H1 (cell line): ENCODE measurements at regions not wholly inside any gene's neighbourhood (a gene's known extent, or its start where the extent isn't known, plus 50 kb on each side); places are given as distances from the start of the nearest gene placed in this dataset.
"Not testable (repeated sequence)": the region's sequence is repeated elsewhere in the genome, so short reads cannot be mapped to it uniquely, and the experiment has no call there.

Experiments
- CTCF ChIA-PET: fragments of 300-600 bp; sonication (Branson Sonifier 250); formaldehyde crosslinking; loops from one replicate; lab custom pipeline; 2021; ENCODE audit not compliant: partially characterized antibody; lab: Charles Lee
- POLR2A ChIA-PET: fragments of 300-600 bp; sonication (Branson Sonifier 250); formaldehyde crosslinking; loops from one replicate; lab custom pipeline; 2021; ENCODE audit warnings: inconsistent platforms; ENCODE audit not compliant: partially characterized antibody; lab: Charles Lee
- DNase-seq, 2 experiments: peaks; one replicate each; pipeline versions ENCODE4 v3.0.0 to v3.0.0-alpha.2; 2010 to 2022; ENCODE audit warnings: low spot score in 2 of 2, low read depth in 1 of 2, mixed read lengths in 1 of 2
- FAIRE-seq: peaks from 2 replicates; lab custom pipeline; 2011; peaks lifted over from hg19 to GRCh38; lab: Jason Lieb, UNC
- H2AFZ ChIP-seq: 2 replicates; pipeline ENCODE4 v1.8.1; 2012; ENCODE audit warnings: low read length, inconsistent platforms
- H2AK5ac ChIP-seq: 2 replicates; pipeline ENCODE4 v1.6.1; 2013; ENCODE audit warnings: low read depth, low read length
- H2BK120ac ChIP-seq: replicated peaks from 2 replicates; pipeline ENCODE3; 2013; ENCODE audit warnings: low read depth, low read length, inconsistent platforms
- H2BK12ac ChIP-seq: 2 replicates; pipeline ENCODE4 v1.6.1; 2013; ENCODE audit warnings: low read depth, low read length
- H2BK15ac ChIP-seq: 2 replicates; pipeline ENCODE4 v1.6.1; 2013; ENCODE audit warnings: low read length
- H2BK20ac ChIP-seq: 2 replicates; pipeline ENCODE4 v1.6.1; 2013; ENCODE audit warnings: low read length
- H2BK5ac ChIP-seq: 2 replicates; pipeline ENCODE4 v1.6.1; 2013; ENCODE audit warnings: low read depth, low read length
- H3K14ac ChIP-seq: 2 replicates; pipeline ENCODE4 v1.6.1; 2013; ENCODE audit warnings: inconsistent platforms; ENCODE audit not compliant: insufficient read length
- H3K18ac ChIP-seq: 2 replicates; pipeline ENCODE4 v1.6.1; 2013; ENCODE audit warnings: low read length; ENCODE audit errors: extremely low read depth
- H3K23ac ChIP-seq: 2 replicates; pipeline ENCODE4 v1.6.1; 2013; ENCODE audit warnings: inconsistent platforms; ENCODE audit not compliant: insufficient read length
- H3K23me2 ChIP-seq: 2 replicates; pipeline ENCODE4 v1.6.1; 2013; ENCODE audit warnings: low read depth, low read length
- H3K27ac ChIP-seq: 2 replicates; pipeline ENCODE4 v1.6.1; 2011; ENCODE audit warnings: low read depth, low read length, inconsistent platforms
- H3K27me3 ChIP-seq, 4 experiments: replicated peaks in 1 of 4; 1 replicate in 1 of 4; 2 replicates in 3 of 4; pipeline versions ENCODE4 v1.6.1 to v1.8.1; 2011 to 2013; ENCODE audit warnings: low read length in 3 of 4, mild to moderate bottlenecking in 3 of 4, inconsistent platforms in 2 of 4, mixed read lengths in 2 of 4, moderate library complexity in 1 of 4; ENCODE audit not compliant: control insufficient read depth in 3 of 4, insufficient read depth in 3 of 4; ENCODE audit errors: extremely low read depth in 1 of 4
- H3K36me3 ChIP-seq, 4 experiments: 2 replicates each; pipeline versions ENCODE4 v1.6.1 to v1.8.1; 2011 to 2013; ENCODE audit warnings: mild to moderate bottlenecking in 4 of 4, low read length in 3 of 4, moderate library complexity in 2 of 4, control low read depth in 1 of 4, inconsistent platforms in 1 of 4; ENCODE audit not compliant: insufficient read depth in 4 of 4, control insufficient read depth in 2 of 4
- H3K4ac ChIP-seq: replicated peaks from 2 replicates; pipeline ENCODE3; 2013; ENCODE audit warnings: low read length, low read depth, mixed read lengths, inconsistent platforms; ENCODE audit not compliant: insufficient read length
- H3K4me1 ChIP-seq, 4 experiments: replicated peaks in 1 of 4; 1 replicate in 1 of 4; 2 replicates in 3 of 4; pipeline versions ENCODE4 v1.6.1 to v1.8.1; 2011 to 2013; ENCODE audit warnings: low read length in 3 of 4, inconsistent platforms in 2 of 4, mixed read lengths in 1 of 4; ENCODE audit not compliant: insufficient read depth in 4 of 4, control insufficient read depth in 3 of 4
- H3K4me2 ChIP-seq, 2 experiments: 2 replicates each; pipeline versions ENCODE4 v1.6.1 to v1.8.1; 2011 to 2013; ENCODE audit warnings: low read depth in 2 of 2, low read length in 2 of 2, control low read depth in 1 of 2, inconsistent platforms in 1 of 2, mild to moderate bottlenecking in 1 of 2; ENCODE audit not compliant: insufficient read depth in 1 of 2
- H3K4me3 ChIP-seq, 4 experiments: fragments of 200-600, 300-600 bp in 1 of 4; sonication (generic), shearing (Covaris generic), sonication (Bioruptor Twin) in 1 of 4; 2 replicates each; pipeline versions ENCODE4 v1.5.1 to v1.8.1; 2011 to 2016; ENCODE audit warnings: low read length in 4 of 4, low read depth in 3 of 4, control low read depth in 2 of 4, inconsistent platforms in 2 of 4, mild to moderate bottlenecking in 2 of 4, mixed read lengths in 1 of 4, moderate library complexity in 1 of 4; ENCODE audit not compliant: insufficient read depth in 2 of 4; ENCODE audit errors: extremely low read depth in 1 of 4
- H3K56ac ChIP-seq: replicated peaks from 2 replicates; pipeline ENCODE3; 2013; ENCODE audit warnings: low read depth, mild to moderate bottlenecking, mixed read lengths, low read length, inconsistent platforms; ENCODE audit not compliant: insufficient read length
- H3K79me1 ChIP-seq: 2 replicates; pipeline ENCODE4 v1.6.1; 2013; ENCODE audit warnings: low read depth, low read length, control low read depth
- H3K79me2 ChIP-seq, 2 experiments: 2 replicates each; pipeline versions ENCODE4 v1.6.1 to v1.8.1; 2012 to 2013; ENCODE audit warnings: low read length in 2 of 2, mild to moderate bottlenecking in 2 of 2, inconsistent platforms in 1 of 2; ENCODE audit not compliant: insufficient read depth in 2 of 2, control insufficient read depth in 1 of 2
- H3K9ac ChIP-seq, 4 experiments: replicated peaks in 1 of 4; 1 replicate in 1 of 4; 2 replicates in 3 of 4; pipeline versions ENCODE4 v1.6.1 to v1.8.1; 2011 to 2013; ENCODE audit warnings: low read depth in 3 of 4, low read length in 3 of 4, control low read depth in 2 of 4, mild to moderate bottlenecking in 2 of 4, moderate library complexity in 2 of 4, inconsistent platforms in 1 of 4; ENCODE audit errors: extremely low read depth in 1 of 4
- H3K9me3 ChIP-seq, 2 experiments: 2 replicates each; pipeline versions ENCODE4 v1.6.1 to v1.8.1; 2012 to 2013; ENCODE audit warnings: mild to moderate bottlenecking in 2 of 2, moderate library complexity in 2 of 2, control low read depth in 1 of 2, inconsistent platforms in 1 of 2, low read depth in 1 of 2, low read length in 1 of 2, mixed read lengths in 1 of 2; ENCODE audit not compliant: insufficient read depth in 2 of 2
- H4K20me1 ChIP-seq, 2 experiments: replicated peaks in 1 of 2; 2 replicates each; pipeline versions ENCODE3 to v1.8.1; 2011 to 2013; ENCODE audit warnings: inconsistent platforms in 2 of 2, low read length in 2 of 2, mild to moderate bottlenecking in 1 of 2; ENCODE audit not compliant: insufficient read depth in 2 of 2, control insufficient read depth in 1 of 2
- H4K5ac ChIP-seq: 2 replicates; pipeline ENCODE4 v1.6.1; 2013; ENCODE audit warnings: low read length, low read depth, mixed read lengths, inconsistent platforms; ENCODE audit not compliant: insufficient read length
- H4K8ac ChIP-seq: 2 replicates; pipeline ENCODE4 v1.8.0; 2013; ENCODE audit warnings: mild to moderate bottlenecking, moderate library complexity, low read length, inconsistent platforms; ENCODE audit not compliant: insufficient read depth; ENCODE audit errors: extremely low read depth
- H4K91ac ChIP-seq: replicated peaks from 2 replicates; pipeline ENCODE3; 2013; ENCODE audit warnings: low read length, mixed read lengths, inconsistent platforms; ENCODE audit not compliant: insufficient read length
- WGBS, 2 experiments: shearing (Covaris generic) in 1 of 2; methylation state at CpG; one replicate each; pipeline versions ENCODE4 v1.1.6 to v1.1.7; 2013 to 2015; ENCODE audit warnings: low lambda C conversion rate in 2 of 2, mixed read lengths in 2 of 2, inconsistent platforms in 1 of 2, low coverage in 1 of 2, missing lambda C conversion rate in 1 of 2; ENCODE audit not compliant: insufficient replicate concordance in 2 of 2, insufficient coverage in 1 of 2, insufficient read length in 1 of 2; ENCODE audit errors: extremely low coverage in 1 of 2, missing lambda C conversion rate in 1 of 2; 5-methylcytosine and 5-hydroxymethylcytosine counted together

DNA sequence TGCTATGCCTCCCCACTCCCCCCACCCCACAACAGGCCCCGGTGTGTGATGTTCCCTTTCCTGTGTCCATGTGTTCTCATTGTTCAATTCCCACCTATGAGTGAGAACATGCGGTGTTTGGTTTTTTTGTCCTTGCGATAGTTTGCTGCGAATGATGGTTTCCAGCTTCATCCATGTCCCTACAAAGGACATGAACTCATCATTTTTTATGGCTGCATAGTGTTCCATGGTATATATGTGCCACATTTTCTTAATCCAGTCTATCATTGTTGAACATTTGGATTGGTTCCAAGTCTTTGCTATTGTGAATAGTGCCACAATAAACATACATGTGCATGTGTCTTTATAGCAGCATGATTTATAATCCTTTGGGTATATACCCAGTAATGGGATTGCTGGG is 55.3 kb upstream of the GARIN1A start:
- H3K9ac ChIP-seq, H2AK5ac ChIP-seq, H3K23ac ChIP-seq, H3K23me2 ChIP-seq, H3K14ac ChIP-seq, CTCF ChIA-PET, H4K5ac ChIP-seq, H3K79me1 ChIP-seq, H4K8ac ChIP-seq, H2BK12ac ChIP-seq, FAIRE-seq, POLR2A ChIA-PET, H2BK15ac ChIP-seq, H3K4me3 ChIP-seq, H2BK5ac ChIP-seq, H3K4ac ChIP-seq, H3K9me3 ChIP-seq, H3K36me3 ChIP-seq, H3K18ac ChIP-seq, H4K91ac ChIP-seq, H3K56ac ChIP-seq, H4K20me1 ChIP-seq, H2BK20ac ChIP-seq, DNase-seq, H3K79me2 ChIP-seq, H3K4me1 ChIP-seq, H3K4me2 ChIP-seq, H2AFZ ChIP-seq, H3K27ac ChIP-seq, H3K27me3 ChIP-seq, H2BK120ac ChIP-seq: not testable (repeated sequence)
- WGBS, 2 experiments = 76% methylated on average over 3 of the region's 4 CpGs; no CpG with 5 or more reads in 1 of the 2 experiments
